ENCODE measurements at regions not wholly inside any gene's neighbourhood (a gene's known extent, or its start where the extent isn't known, plus 50 kb on each side); places are given as distances from the start of the nearest gene placed in this dataset.

DNA sequence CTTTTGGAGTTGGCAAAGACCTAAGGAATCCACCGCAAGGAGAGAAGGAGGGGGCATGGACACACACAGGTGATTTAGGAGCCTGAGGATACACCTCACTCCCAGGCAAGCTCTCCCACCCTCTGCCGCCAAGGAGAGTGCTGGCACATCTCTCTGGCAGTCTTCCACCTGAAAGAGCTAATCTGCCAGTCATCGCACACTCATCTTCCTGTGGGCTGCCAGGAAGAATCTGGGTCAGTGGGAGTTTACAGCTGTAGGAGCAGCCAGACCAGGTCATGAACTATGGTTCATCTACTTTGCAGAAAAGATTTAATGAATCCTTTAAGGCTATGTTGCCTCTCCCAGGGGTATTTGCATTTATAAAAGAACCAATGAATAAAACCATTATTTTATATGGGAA, 170.6 kb upstream of the TSC22D2 start:
- 77% methylated on average over 3 of the region's 3 CpGs for WGBS (ENCODE audit: low lambda C conversion rate, missing lambda C conversion rate)
- Histone ChIP-seq H3K27me3 (no peaks in the 10 kb centered on the region), H3K27ac (no peak overlapping the region), H3K36me3 (replicated peaks; ENCODE audit: insufficient read depth, low read depth) (no peaks in the 10 kb centered on the region), H3K9me2 (replicated peaks; ENCODE audit: insufficient read depth) (no peaks in the 10 kb centered on the region), H3K79me2 (no peaks in the 10 kb centered on the region), H3K4me2 (no peak overlapping the region), H4K20me1 (ENCODE audit: insufficient read depth, poor library complexity, severe bottlenecking) (no peaks in the 10 kb centered on the region), H2AFZ (no peak overlapping the region), H3K4me1 (ENCODE audit: insufficient read depth) (peaks cover 17% of the 10 kb centered on the region), H3K9me3 (ENCODE audit: low read depth) (no peaks in the 10 kb centered on the region), H3K4me3 (no peak overlapping the region)
- TF ChIP-seq EZH2 (IDR thresholded peaks at IDR 0.05; ENCODE audit: borderline replicate concordance), result no peak
- TF ChIP-seq, protein P1, sequence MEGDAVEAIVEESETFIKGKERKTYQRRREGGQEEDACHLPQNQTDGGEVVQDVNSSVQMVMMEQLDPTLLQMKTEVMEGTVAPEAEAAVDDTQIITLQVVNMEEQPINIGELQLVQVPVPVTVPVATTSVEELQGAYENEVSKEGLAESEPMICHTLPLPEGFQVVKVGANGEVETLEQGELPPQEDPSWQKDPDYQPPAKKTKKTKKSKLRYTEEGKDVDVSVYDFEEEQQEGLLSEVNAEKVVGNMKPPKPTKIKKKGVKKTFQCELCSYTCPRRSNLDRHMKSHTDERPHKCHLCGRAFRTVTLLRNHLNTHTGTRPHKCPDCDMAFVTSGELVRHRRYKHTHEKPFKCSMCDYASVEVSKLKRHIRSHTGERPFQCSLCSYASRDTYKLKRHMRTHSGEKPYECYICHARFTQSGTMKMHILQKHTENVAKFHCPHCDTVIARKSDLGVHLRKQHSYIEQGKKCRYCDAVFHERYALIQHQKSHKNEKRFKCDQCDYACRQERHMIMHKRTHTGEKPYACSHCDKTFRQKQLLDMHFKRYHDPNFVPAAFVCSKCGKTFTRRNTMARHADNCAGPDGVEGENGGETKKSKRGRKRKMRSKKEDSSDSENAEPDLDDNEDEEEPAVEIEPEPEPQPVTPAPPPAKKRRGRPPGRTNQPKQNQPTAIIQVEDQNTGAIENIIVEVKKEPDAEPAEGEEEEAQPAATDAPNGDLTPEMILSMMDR (IDR thresholded peaks at IDR 0.05; ENCODE audit: poor library complexity), result no peak
- no peak for TF ChIP-seq EZH2phosphoT487 (IDR thresholded peaks at IDR 0.05; ENCODE audit: low read depth, severe bottlenecking, unreplicated experiment)
- DNase-seq (ENCODE audit: low spot score), result no peak

- WGBS (ENCODE audit: low lambda C conversion rate, missing lambda C conversion rate), result 69% methylated on average over 7 of the region's 7 CpGs
- H3K27me3 ChIP-seq, result no peaks in the 10 kb centered on the region
- H3K4me1 ChIP-seq (ENCODE audit: insufficient read depth), result peaks cover 15% of the 10 kb centered on the region
- H3K4me3 ChIP-seq, result no peak overlapping the region
- no peak overlapping the region for H2AFZ ChIP-seq
- TF ChIP-seq, protein P1 (IDR thresholded peaks at IDR 0.05; ENCODE audit: poor library complexity), result no peak
- TF ChIP-seq EZH2phosphoT487 (IDR thresholded peaks at IDR 0.05; ENCODE audit: low read depth, severe bottlenecking, unreplicated experiment), result no peak
- TF ChIP-seq EZH2 (IDR thresholded peaks at IDR 0.05; ENCODE audit: borderline replicate concordance), result no peak
- H3K36me3 ChIP-seq (replicated peaks; ENCODE audit: insufficient read depth, low read depth), result no peaks in the 10 kb centered on the region
- H4K20me1 ChIP-seq (ENCODE audit: insufficient read depth, poor library complexity, severe bottlenecking), result no peaks in the 10 kb centered on the region
- no peak overlapping the region for H3K4me2 ChIP-seq
- peak overlapping the region; percentile 52 for H3K27ac ChIP-seq
- no peaks in the 10 kb centered on the region for H3K9me2 ChIP-seq (replicated peaks; ENCODE audit: insufficient read depth)
- no peak for DNase-seq (ENCODE audit: low spot score)
- no peaks in the 10 kb centered on the region for H3K79me2 ChIP-seq
- no peaks in the 10 kb centered on the region for H3K9me3 ChIP-seq (ENCODE audit: low read depth)
These were observed 171.6 kb upstream of the TSC22D2 start for GRCh38 chr3:150236316-150237082.

DNA sequence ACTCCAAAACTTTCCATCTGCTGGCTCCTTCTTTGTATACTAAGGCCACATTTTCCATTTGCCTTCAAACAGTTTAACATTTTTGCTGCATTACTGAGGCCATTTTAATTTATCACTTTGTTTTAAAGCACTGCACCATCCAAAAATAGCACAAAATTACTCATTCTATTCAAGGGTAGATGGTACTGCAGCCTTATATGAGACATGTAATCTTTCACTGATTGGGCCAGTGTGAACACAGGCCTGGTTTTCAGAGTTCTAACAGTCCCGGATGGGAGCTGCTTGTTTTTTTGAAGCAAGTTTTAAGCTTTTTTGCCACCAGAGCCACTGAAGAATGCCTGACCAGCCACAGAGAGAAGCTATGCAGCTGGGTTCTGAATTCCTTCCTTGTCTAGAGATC, 172.3 kb upstream of the TSC22D2 start:
- Histone ChIP-seq H3K4me1 (ENCODE audit: insufficient read depth) (peaks cover 15% of the 10 kb centered on the region), H3K9me2 (replicated peaks; ENCODE audit: insufficient read depth) (no peaks in the 10 kb centered on the region), H3K4me2 (no peak overlapping the region), H3K79me2 (no peaks in the 10 kb centered on the region), H3K4me3 (no peak overlapping the region), H3K9me3 (ENCODE audit: low read depth) (no peaks in the 10 kb centered on the region), H2AFZ (no peak overlapping the region), H3K36me3 (replicated peaks; ENCODE audit: insufficient read depth, low read depth) (no peaks in the 10 kb centered on the region), H3K27me3 (no peaks in the 10 kb centered on the region), H4K20me1 (ENCODE audit: insufficient read depth, poor library complexity, severe bottlenecking) (no peaks in the 10 kb centered on the region), H3K27ac (peak overlapping the region; percentile 52)
- 48% methylated on average over 1 of the region's 1 CpG for WGBS (ENCODE audit: low lambda C conversion rate, missing lambda C conversion rate)
- no peak for DNase-seq (ENCODE audit: low spot score)
- TF ChIP-seq EZH2 (IDR thresholded peaks at IDR 0.05; ENCODE audit: borderline replicate concordance), result no peak
- TF ChIP-seq, protein P1 (IDR thresholded peaks at IDR 0.05; ENCODE audit: poor library complexity), result no peak
- no peak for TF ChIP-seq EZH2phosphoT487 (IDR thresholded peaks at IDR 0.05; ENCODE audit: low read depth, severe bottlenecking, unreplicated experiment)

Measured in hepatocyte (in vitro differentiated cells).